ENCODE measurements at regions not wholly inside any gene's neighbourhood (a gene's known extent, or its start where the extent isn't known, plus 50 kb on each side); places are given as distances from the start of the nearest gene placed in this dataset.

DNA sequence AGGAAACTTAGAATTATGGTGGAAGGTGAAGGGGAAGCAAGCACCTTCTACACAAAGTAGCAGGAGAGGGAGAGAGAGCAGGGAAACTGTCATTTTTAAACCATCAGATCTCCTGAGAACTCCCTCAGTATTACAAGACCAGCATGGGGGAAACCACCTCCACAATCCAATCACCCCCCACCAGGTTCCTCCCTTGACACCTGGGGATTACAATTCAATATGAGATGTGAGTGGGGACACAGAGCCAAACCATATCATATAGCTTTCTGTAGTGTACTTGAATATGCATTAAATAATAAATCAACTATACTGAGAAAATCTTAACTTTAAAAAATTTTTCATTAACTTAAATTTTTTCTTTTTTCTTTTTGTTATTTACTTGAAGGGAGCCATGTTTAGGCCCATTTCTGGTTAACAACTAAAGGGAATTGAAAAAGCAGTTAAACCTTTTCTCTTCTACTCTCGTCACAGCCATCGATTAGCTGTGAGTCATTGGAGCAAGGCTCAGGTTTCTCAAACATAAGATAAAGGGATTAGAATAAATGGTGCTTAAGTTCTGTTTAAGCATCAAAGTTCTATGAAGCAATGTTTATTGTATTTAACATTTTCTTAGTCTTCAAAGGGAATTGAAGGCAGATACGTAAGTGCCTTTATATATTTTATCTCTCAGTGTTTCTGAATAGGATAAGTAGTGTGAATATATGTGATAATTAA, 72.2 kb upstream of the DPT start:
- no peak for DNase-seq (ENCODE audit: low read depth in 1 of 2, low spot score in 1 of 2)

GRCh38 chr1:168803806-168804510, 75.0 kb upstream of the DPT start:
- peak in 1 of 2 donors; percentile 63 for DNase-seq (ENCODE audit: low read depth in 1 of 2, low spot score in 1 of 2)
- H3K36me3 ChIP-seq = no peaks in the 10 kb centered on the region
- no peaks in the 10 kb centered on the region for H3K9me3 ChIP-seq (ENCODE audit: low read depth)
- TF ChIP-seq CTCF (IDR thresholded peaks at IDR 0.05; ENCODE audit: low read depth, low read length) = no peak
- H3K4me1 ChIP-seq (ENCODE audit: low read depth) = peaks cover 20% of the 10 kb centered on the region
- H3K27ac ChIP-seq = peak overlapping the region; percentile 17
- no peaks in the 10 kb centered on the region for H3K27me3 ChIP-seq
- H3K4me3 ChIP-seq = no peak overlapping the region

More for the DNA sequence above, 72.2 kb upstream of the DPT start:
- Histone ChIP-seq H3K36me3 (no peaks in the 10 kb centered on the region), H3K27ac (no peak overlapping the region), H3K4me1 (ENCODE audit: low read depth) (peaks cover 20% of the 10 kb centered on the region), H3K27me3 (no peaks in the 10 kb centered on the region), H3K9me3 (ENCODE audit: low read depth) (no peaks in the 10 kb centered on the region), H3K4me3 (no peak overlapping the region)
- TF ChIP-seq CTCF (IDR thresholded peaks at IDR 0.05; ENCODE audit: low read depth, low read length) = no peak

DNA sequence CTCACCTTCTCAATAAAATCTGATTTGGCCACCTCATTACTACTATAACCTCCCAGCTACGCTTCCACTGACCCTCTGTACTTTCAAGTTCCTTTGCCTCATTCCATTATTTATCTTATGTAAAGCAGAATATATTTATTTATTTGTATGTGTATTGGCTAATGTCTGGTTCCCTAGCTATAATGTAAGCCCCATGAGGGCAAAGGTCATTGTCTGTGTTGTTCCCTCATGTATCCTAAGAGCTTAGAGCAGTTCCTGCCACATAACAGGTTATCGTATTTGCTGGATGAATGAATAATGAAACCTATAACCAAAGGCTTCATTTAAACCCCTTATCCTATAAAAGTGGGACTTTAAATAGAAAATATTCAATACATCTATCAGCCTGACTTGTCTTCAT, 77.9 kb upstream of the DPT start:
- Histone ChIP-seq H3K27me3 (no peaks in the 10 kb centered on the region), H3K4me1 (ENCODE audit: low read depth) (peaks cover 14% of the 10 kb centered on the region), H3K36me3 (no peaks in the 10 kb centered on the region), H3K27ac (no peak overlapping the region), H3K4me3 (no peak overlapping the region), H3K9me3 (ENCODE audit: low read depth) (no peaks in the 10 kb centered on the region)
- DNase-seq (ENCODE audit: low read depth in 1 of 2, low spot score in 1 of 2) = no peak
- no peak for TF ChIP-seq CTCF (IDR thresholded peaks at IDR 0.05; ENCODE audit: low read depth, low read length)

DNA sequence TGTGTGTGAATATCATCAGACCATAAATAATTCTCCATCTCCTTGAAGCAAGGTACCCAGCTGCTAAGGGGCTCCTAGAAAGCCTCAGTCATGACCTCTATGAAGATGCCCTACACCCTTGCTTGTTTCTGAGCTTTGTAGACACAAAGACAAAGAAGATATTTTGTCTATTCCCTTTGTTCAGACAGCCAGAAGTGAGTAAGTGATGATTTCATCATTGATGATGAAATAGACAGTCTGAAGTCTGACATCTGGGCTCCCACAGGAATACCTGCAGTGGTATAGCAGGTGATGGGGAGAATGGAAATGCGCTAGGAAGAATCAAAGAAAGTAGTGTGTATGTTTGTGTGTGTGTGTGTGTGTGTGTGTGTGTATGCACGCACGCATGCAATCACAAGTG, 82.2 kb upstream of the DPT start:
- no peak for DNase-seq (ENCODE audit: low read depth in 1 of 2, low spot score in 1 of 2)
- Histone ChIP-seq H3K9me3 (ENCODE audit: low read depth) (no peaks in the 10 kb centered on the region), H3K27me3 (no peaks in the 10 kb centered on the region), H3K27ac (no peak overlapping the region), H3K4me1 (ENCODE audit: low read depth) (no peaks in the 10 kb centered on the region), H3K4me3 (no peak overlapping the region), H3K36me3 (no peaks in the 10 kb centered on the region)
- no peak for TF ChIP-seq CTCF (IDR thresholded peaks at IDR 0.05; ENCODE audit: low read depth, low read length)

- Histone ChIP-seq H3K4me1 (ENCODE audit: low read depth) (no peaks in the 10 kb centered on the region), H3K27ac (no peak overlapping the region), H3K9me3 (ENCODE audit: low read depth) (no peaks in the 10 kb centered on the region), H3K4me3 (no peak overlapping the region), H3K27me3 (no peaks in the 10 kb centered on the region), H3K36me3 (no peaks in the 10 kb centered on the region)
- no peak for TF ChIP-seq CTCF (IDR thresholded peaks at IDR 0.05; ENCODE audit: low read depth, low read length)
- no peak for DNase-seq (ENCODE audit: low read depth in 1 of 2, low spot score in 1 of 2)
Measured at GRCh38 chr1:168819668-168820067, 90.7 kb upstream of the DPT start.

Measured in cardiac muscle cell (in vitro differentiated cells and primary cell).